BLaER1 treated with 17β-estradiol and CSF1 and Interleukin-3, amounts not matched to agents 10 nM and 100 nM (cell line): ENCODE measurements at regions not wholly inside any gene's neighbourhood (a gene's known extent, or its start where the extent isn't known, plus 50 kb on each side); places are given as distances from the start of the nearest gene placed in this dataset.
A peak's percentile ranks its signal among the peaks of the same experiment; 100 is the strongest.

Source experiments
- H3K27ac ChIP-seq, 11 experiments: shearing (Covaris generic); formaldehyde crosslinking; 2 replicates each; pipeline ENCODE4 v1.8.1; 2022
- H3K27me3 ChIP-seq, 11 experiments: shearing (Covaris generic); formaldehyde crosslinking; 2 replicates each; pipeline ENCODE4 v1.8.1; 2022
- H3K36me3 ChIP-seq, 11 experiments: shearing (Covaris generic); formaldehyde crosslinking; 2 replicates each; pipeline ENCODE4 v1.8.1; 2022
- H3K4me1 ChIP-seq, 10 experiments: shearing (Covaris generic); formaldehyde crosslinking; 2 replicates each; pipeline ENCODE4 v1.8.1; 2022
- H3K4me2 ChIP-seq, 11 experiments: shearing (Covaris generic); formaldehyde crosslinking; 2 replicates each; pipeline ENCODE4 v1.8.1; 2022
- H3K4me3 ChIP-seq, 10 experiments: shearing (Covaris generic); formaldehyde crosslinking; 2 replicates each; pipeline ENCODE4 v1.8.1; 2022
- H3K9ac ChIP-seq, 11 experiments: shearing (Covaris generic); formaldehyde crosslinking; 2 replicates each; pipeline ENCODE4 v1.8.1; 2022
- H3K9me3 ChIP-seq, 11 experiments: shearing (Covaris generic); formaldehyde crosslinking; replicated peaks in 1 of 11; 2 replicates each; pipeline ENCODE4 v1.8.1; 2022
- H4K20me1 ChIP-seq, 11 experiments: shearing (Covaris generic); formaldehyde crosslinking; 2 replicates each; pipeline ENCODE4 v1.8.1; 2022
- Cebpa-rat ChIP-seq, 11 experiments: shearing (Covaris generic); IDR thresholded peaks; 2 replicates each; pipeline ENCODE4 v1.8.1; 2022

DNA sequence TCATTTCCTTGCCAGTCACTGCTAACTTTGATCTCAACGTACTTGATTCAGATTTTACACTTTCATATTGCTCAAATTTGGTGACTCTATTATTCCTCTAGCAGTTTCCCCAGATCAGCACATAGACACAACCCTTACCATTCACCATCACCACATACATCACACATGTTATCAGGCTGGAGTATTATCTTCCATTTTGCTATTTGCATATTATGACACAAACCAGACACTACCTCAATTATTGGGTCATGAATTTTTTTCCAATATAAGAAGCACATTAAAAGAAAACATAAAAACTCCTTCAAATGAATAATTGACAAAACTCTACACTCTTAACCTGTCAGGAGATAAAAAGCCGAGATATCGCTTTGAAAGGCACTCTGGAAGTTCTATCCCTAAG lies 1166.7 kb upstream of the B3GALT2 start:
- no peak overlapping the region for H3K4me2 ChIP-seq
- H3K4me1 ChIP-seq = no peaks in the 10 kb centered on the region
- no peaks in the 10 kb centered on the region for H3K27me3 ChIP-seq
- H3K9ac ChIP-seq = no peak overlapping the region
- H3K27ac ChIP-seq = no peak overlapping the region
- H3K36me3 ChIP-seq = no peaks in the 10 kb centered on the region
- H3K9me3 ChIP-seq = peaks cover 0 to 13% (median 5%) of the 10 kb centered on the region in 11 experiments; a peak in 15 of 22 replicates
- no peaks in the 10 kb centered on the region; a peak in 1 of 22 replicates for H4K20me1 ChIP-seq
- TF ChIP-seq Cebpa-rat (IDR thresholded peaks at IDR 0.05) = no peak
- H3K4me3 ChIP-seq = no peak overlapping the region

DNA sequence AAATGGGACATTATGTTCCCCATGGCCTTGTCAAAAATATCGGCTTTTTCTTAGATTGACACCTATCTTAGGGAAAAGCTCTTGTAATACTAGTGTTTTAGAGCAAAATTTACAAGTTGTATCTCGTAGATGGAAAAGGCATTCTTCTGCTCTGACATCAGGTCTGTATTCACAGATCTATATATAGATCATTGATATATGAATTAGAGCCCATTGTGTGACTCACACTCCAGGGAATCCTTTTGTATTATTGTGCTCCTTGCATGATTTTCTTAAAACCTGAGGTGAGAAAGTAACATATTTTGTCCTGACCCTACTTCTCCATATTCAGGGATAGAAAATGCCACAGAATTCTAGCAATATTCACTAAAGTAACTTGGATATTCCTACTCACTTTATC lies 1160.8 kb upstream of the B3GALT2 start:
- no peak overlapping the region for H3K27ac ChIP-seq
- no peak overlapping the region for H3K4me2 ChIP-seq
- H3K27me3 ChIP-seq = no peaks in the 10 kb centered on the region
- H3K9me3 ChIP-seq = peaks cover 0 to 10% (median 0%) of the 10 kb centered on the region in 11 experiments; a peak in 4 of 22 replicates
- no peaks in the 10 kb centered on the region for H3K4me1 ChIP-seq
- H4K20me1 ChIP-seq = no peaks in the 10 kb centered on the region
- TF ChIP-seq Cebpa-rat (IDR thresholded peaks at IDR 0.05) = no peak
- H3K36me3 ChIP-seq = no peaks in the 10 kb centered on the region
- no peak overlapping the region for H3K4me3 ChIP-seq
- no peak overlapping the region for H3K9ac ChIP-seq

DNA sequence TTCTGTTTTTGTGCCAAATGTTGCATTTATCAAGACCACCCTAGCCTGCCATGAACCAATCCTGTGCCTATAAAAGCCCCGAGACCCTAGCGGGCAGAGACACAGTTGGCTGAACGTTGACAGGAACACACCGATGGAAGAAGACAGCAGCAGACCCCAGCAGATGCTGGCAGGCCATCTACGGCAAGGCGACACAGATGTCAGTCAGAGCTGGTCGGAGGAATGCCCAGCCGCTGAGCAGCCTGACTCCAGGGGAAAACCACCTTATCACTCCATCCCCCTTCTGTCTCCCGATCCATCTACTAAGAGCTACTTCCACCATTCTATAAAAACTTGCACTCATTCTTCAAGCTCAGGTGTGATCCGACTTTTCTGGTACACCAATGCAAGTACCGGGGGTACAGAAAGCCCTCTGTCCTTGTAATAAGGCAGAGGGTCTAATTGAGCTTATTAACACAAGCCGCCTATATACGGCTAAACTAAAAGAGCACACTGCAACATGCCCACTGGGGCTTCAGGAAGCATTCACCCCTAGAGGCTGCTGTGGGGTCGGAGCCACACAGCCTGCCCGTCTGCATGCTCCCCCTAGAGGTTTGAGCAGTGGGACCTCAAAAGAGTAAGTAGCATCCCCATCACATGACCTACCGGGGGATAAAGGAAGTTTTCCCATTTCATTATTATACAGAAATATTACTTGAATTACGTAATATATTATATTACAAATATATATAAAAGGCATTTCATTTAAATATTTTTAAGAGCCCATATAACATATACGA lies 1156.3 kb upstream of the B3GALT2 start:
- Histone ChIP-seq H3K36me3 (no peaks in the 10 kb centered on the region), H3K4me2 (no peak overlapping the region), H3K4me3 (no peak overlapping the region), H3K27me3 (no peaks in the 10 kb centered on the region), H3K9me3 (no peaks in the 10 kb centered on the region), H3K4me1 (no peaks in the 10 kb centered on the region), H3K9ac (no peak overlapping the region), H3K27ac (no peak overlapping the region), H4K20me1 (no peaks in the 10 kb centered on the region)
- TF ChIP-seq Cebpa-rat (IDR thresholded peaks at IDR 0.05) = peak in 3 of 11 experiments; percentile 7 to 39 (median 20); a peak in 1 of 22 replicates

DNA sequence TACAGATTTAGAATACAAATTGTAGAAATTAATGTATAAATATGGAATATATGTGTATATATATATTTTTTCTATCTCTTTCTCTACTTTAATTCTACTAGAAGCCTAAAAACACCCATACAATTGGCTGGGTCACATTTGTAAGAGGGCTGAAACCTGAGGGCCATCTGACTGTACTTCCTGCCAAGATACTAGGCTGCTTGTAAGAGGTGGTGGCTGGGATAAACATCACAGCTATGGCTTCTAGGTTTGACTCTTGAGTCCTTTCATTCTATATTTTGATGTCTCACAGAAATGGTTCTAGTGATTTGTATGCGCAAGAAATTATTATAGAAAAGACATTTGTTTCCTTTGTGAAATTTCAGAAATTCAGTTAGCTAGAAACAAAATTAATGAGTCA lies 1155.2 kb upstream of the B3GALT2 start:
- Histone ChIP-seq H3K9me3 (no peaks in the 10 kb centered on the region), H3K27me3 (no peaks in the 10 kb centered on the region), H3K4me3 (no peak overlapping the region), H3K4me2 (no peak overlapping the region), H3K36me3 (no peaks in the 10 kb centered on the region), H3K9ac (no peak overlapping the region), H3K4me1 (no peaks in the 10 kb centered on the region), H3K27ac (no peak overlapping the region), H4K20me1 (no peaks in the 10 kb centered on the region)
- no peak for TF ChIP-seq Cebpa-rat (IDR thresholded peaks at IDR 0.05)

DNA sequence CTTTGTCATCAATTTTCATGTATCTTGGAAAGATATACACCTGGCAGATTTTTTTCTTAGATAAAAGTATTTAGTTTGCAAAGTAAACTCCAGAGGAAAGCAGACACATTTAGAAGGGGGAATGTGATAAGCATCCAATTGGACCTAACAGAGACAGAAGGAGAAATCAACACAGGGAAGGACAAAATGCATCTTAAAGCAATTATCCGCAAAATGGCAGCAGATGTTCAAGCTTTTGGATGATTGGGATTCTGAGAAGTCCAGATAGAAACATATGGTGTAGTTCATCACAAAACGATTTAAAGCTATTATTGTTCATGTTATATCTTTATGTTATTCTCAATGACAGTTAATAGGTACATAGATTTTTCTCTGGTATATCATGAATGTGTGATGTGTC lies 1153.1 kb upstream of the B3GALT2 start:
- Histone ChIP-seq H3K9me3 (no peaks in the 10 kb centered on the region), H3K4me1 (no peaks in the 10 kb centered on the region), H4K20me1 (no peaks in the 10 kb centered on the region), H3K4me2 (no peak overlapping the region), H3K27ac (no peak overlapping the region), H3K9ac (no peak overlapping the region), H3K27me3 (no peaks in the 10 kb centered on the region), H3K4me3 (no peak overlapping the region), H3K36me3 (no peaks in the 10 kb centered on the region)
- TF ChIP-seq Cebpa-rat (IDR thresholded peaks at IDR 0.05) = no peak

DNA sequence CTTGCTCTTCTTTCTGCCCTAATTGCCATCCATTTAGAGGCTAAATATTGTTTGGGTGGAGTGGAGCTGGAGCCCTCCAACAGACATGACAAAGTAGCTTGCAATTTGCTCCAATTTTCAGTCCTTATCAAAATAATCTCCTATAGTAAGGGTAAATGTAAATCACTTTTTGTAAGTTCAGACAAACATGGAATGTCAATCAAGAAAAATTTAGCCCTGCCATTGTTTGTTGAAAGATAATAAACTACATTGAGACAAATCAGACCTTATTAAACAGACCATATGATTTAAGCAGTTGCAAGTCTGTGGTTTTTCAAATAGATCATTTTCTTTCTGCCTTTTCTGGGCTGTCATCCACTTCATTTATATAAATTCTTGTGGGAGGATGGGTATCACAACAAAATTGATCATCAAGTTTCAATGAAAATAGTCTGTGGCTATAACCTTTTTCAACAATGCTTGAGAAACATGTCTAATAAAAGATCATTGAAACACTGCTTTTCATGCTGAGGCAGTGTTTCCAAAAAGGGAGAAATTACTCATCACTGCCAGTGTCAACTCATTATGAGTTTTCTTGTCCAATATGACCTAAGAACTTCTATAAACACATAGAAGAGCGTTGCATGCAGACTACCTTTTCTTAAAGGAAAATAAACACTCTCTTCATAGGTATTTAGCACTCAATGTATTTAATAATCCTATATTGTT lies 1152.0 kb upstream of the B3GALT2 start:
- H4K20me1 ChIP-seq = no peaks in the 10 kb centered on the region
- no peaks in the 10 kb centered on the region for H3K4me1 ChIP-seq
- H3K9me3 ChIP-seq = no peaks in the 10 kb centered on the region
- no peaks in the 10 kb centered on the region for H3K36me3 ChIP-seq
- H3K27ac ChIP-seq = no peak overlapping the region
- H3K9ac ChIP-seq = no peak overlapping the region
- no peaks in the 10 kb centered on the region for H3K27me3 ChIP-seq
- no peak for TF ChIP-seq Cebpa-rat (IDR thresholded peaks at IDR 0.05)
- no peak overlapping the region for H3K4me2 ChIP-seq
- H3K4me3 ChIP-seq = no peak overlapping the region

DNA sequence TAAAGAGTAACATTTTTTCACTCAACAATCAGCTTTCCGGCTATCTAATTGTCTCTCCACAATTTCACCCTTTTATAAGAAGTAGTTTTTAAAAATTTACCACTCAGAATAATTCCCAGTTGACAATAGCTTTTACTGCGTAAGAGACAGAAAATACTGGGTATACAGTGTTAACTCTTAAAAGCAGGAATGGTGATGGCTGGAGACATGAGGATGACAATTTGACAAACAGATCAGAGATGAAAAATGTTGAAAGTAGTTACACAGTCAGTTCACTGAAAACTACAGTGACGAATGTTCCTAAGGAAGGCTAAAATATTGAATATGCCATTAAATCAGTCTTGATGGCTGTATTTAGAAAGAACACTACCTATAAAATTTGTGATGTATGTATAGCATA lies 1146.8 kb upstream of the B3GALT2 start:
- Histone ChIP-seq H3K4me3 (no peak overlapping the region), H3K4me2 (no peak overlapping the region), H3K27ac (no peak overlapping the region), H3K27me3 (no peaks in the 10 kb centered on the region), H4K20me1 (no peaks in the 10 kb centered on the region), H3K9ac (no peak overlapping the region), H3K9me3 (no peaks in the 10 kb centered on the region), H3K36me3 (no peaks in the 10 kb centered on the region), H3K4me1 (no peaks in the 10 kb centered on the region)
- no peak for TF ChIP-seq Cebpa-rat (IDR thresholded peaks at IDR 0.05)

DNA sequence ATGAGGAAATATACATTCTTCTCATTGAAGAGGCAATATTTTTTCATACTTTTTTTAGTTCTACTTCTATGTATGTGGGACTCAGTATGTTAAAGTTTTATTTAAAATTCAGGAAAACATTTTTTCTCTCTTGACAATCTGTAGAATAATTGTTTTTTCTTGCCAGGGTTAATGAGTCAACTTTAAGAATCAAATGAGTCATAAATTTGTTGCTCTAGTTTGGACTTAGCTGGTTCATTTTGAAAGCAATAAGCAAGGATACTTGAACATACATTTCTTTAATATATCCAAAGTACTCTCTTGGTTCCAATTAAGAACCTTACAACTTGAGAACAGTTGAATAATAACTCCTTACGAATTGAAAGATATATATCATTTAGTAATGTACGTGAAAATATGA lies 1145.3 kb upstream of the B3GALT2 start:
- Histone ChIP-seq H3K4me1 (no peaks in the 10 kb centered on the region), H3K27ac (no peak overlapping the region), H3K9ac (no peak overlapping the region), H3K27me3 (no peaks in the 10 kb centered on the region), H3K4me2 (no peak overlapping the region), H3K9me3 (no peaks in the 10 kb centered on the region), H3K4me3 (no peak overlapping the region), H4K20me1 (no peaks in the 10 kb centered on the region), H3K36me3 (no peaks in the 10 kb centered on the region)
- no peak for TF ChIP-seq Cebpa-rat (IDR thresholded peaks at IDR 0.05)

DNA sequence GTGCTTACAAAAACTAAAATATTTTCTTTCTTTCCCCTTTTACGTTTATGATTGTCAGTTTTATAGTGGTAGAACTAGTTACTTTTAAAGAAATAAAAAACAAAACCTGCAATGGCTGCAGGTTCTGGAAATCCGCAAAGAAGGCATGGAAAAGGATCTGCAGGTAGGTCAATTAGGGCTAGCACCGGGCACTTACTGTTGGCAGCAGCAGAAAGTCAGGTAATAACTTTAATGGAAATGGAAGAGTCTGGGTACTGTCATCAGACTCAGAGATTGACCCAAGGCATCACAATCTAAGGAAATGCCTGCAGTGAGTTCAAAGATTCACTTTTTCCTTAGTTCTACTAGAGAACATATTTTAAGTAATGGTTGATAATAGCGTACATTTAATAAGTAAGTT lies 1136.3 kb upstream of the B3GALT2 start:
- no peaks in the 10 kb centered on the region for H3K4me1 ChIP-seq
- no peak for TF ChIP-seq Cebpa-rat (IDR thresholded peaks at IDR 0.05)
- no peak overlapping the region for H3K9ac ChIP-seq
- H3K9me3 ChIP-seq = no peaks in the 10 kb centered on the region
- no peaks in the 10 kb centered on the region for H3K27me3 ChIP-seq
- H3K4me3 ChIP-seq = no peak overlapping the region
- H3K4me2 ChIP-seq = no peak overlapping the region
- no peak overlapping the region for H3K27ac ChIP-seq
- no peaks in the 10 kb centered on the region for H4K20me1 ChIP-seq
- no peaks in the 10 kb centered on the region for H3K36me3 ChIP-seq

DNA sequence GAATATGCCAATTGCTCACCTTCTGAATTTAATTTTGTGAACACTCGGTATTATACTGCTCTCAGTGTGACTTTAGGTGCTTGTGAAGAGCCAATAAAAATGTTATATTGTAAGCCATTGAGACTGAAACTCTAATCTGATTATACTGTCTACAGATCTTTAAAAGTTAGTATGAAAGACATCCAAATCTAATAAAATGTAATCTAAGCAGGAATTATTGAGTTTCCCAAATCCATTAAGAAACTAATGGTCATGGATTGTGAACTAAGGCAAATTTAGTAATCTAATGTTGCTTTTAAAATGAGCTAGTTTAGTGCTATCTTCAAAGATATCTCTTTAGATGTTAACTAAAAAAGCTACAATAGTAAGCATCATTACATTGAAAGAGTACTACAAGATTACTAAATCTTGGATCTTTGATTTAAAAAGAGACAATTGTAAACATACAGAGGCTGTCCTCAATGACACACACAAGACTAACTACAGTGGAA lies 1132.4 kb upstream of the B3GALT2 start:
- Histone ChIP-seq H3K9me3 (no peaks in the 10 kb centered on the region), H3K27ac (no peak overlapping the region), H3K4me1 (no peaks in the 10 kb centered on the region), H3K4me3 (no peak overlapping the region), H3K36me3 (no peaks in the 10 kb centered on the region), H3K4me2 (no peak overlapping the region), H4K20me1 (no peaks in the 10 kb centered on the region), H3K9ac (no peak overlapping the region), H3K27me3 (no peaks in the 10 kb centered on the region)
- TF ChIP-seq Cebpa-rat (IDR thresholded peaks at IDR 0.05) = no peak
